HG02610 (cell line): ENCODE measurements at regions not wholly inside any gene's neighbourhood (a gene's known extent, or its start where the extent isn't known, plus 50 kb on each side); places are given as distances from the start of the nearest gene placed in this dataset.

Experiments used
- ATAC-seq: cut with Tn5 transposase; IDR thresholded peaks from one replicate; pipeline ENCODE4 v1.9.1; 2021; ENCODE audit warnings: mild to moderate bottlenecking, moderate library complexity; ENCODE audit not compliant: unreplicated experiment

GRCh38 chr2:103103678-103104077 is 341.8 kb downstream of the TMEM182 start:
- ATAC-seq, result no peak

- ATAC-seq, result no peak
These were observed 357.5 kb downstream of the TMEM182 start for GRCh38 chr2:103119352-103119751.

- ATAC-seq, result no peak
These were observed 359.3 kb downstream of the TMEM182 start for GRCh38 chr2:103121106-103121505.

- ATAC-seq, result no peak
These were observed 361.7 kb downstream of the TMEM182 start for GRCh38 chr2:103123516-103123915.

- no peak for ATAC-seq
These were observed 369.0 kb downstream of the TMEM182 start for GRCh38 chr2:103130857-103131256.

GRCh38 chr2:103132536-103133217 is 370.8 kb downstream of the TMEM182 start:
- ATAC-seq, result peak; percentile 100

DNA sequence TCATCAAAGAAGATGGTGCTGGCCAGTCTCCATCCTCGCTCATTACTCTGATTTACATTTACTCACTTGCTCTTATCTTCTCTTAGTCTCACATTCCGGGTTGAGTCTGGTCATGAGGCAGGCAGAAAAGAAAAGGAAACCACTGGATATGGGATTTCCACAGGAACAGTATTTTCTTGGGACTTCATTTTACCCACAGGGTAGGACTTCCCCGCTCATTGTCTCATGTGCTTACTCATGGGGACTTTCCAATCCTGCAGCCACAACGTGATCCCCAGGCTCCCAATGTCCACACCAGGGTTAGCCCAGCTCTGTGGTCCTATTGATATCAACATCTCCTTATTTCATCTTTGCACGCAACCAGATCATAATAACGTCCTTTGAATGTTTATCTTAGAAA is 373.8 kb downstream of the TMEM182 start:
- ATAC-seq, result no peak

DNA sequence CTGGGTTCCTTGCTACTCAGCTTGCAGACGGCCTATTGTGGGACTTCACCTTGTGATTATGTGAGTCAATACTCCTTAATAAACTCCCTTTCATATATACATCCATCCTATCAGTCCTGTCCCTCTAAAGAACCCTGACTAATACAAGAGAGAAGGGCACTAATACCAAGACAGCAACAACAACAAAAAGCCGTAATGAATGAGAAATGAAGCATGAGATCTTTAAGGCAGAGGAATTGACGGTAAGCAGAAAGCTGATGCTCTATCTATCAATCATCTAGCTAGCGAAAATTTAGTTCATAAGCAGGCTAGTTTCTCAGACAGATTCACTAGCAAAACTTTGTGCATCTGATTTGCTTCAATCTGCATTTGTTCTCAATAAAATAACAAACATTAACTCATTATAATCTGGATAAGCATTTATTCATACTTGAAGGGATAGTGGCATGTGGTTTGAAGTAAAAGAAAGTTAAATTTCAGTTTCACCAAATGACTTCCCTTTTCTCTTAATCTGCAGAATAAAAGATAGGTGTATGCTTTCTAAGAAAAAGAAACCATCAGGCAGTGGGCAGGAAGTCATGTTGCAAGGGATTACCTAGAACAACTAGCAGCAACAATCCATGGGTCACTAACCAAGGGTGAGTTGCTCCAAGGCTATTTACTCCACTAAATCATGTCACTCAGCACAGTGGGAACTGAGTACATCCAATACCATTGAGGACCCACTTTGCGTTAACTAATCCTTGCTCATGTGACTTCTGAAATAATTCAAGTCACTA is 376.5 kb downstream of the TMEM182 start:
- ATAC-seq, result peak; percentile 76

DNA sequence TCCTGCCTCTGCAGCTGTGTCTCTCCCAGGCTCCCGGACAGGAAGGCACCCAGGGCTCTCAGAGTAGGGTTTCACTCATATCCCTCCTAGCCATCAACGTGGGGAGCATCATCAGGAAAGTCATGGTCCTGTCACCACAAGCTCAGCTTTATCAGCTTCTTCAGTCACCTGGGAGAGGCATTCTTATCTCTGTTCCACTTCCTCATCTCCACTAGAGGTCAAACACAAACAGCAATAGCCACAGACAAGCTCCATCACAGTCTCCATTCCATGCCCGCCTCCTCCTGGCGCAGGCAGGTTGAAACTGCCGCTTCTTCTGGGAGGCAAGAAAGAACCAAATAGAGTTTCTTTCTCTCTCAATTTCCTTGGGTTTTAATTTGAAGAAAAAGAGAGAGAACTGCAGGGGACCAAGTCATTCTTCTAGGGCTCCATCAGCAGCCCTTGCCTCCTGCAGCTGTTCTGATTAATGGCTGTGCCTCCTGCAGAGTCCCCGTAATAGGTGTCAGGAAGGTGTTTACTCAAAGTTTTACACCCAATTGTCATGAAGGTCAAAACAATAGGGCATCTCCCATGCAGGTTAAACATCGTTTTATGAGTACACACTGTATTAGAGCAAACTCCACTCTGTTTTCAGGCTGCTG is 377.9 kb downstream of the TMEM182 start:
- peak; percentile 25 for ATAC-seq

DNA sequence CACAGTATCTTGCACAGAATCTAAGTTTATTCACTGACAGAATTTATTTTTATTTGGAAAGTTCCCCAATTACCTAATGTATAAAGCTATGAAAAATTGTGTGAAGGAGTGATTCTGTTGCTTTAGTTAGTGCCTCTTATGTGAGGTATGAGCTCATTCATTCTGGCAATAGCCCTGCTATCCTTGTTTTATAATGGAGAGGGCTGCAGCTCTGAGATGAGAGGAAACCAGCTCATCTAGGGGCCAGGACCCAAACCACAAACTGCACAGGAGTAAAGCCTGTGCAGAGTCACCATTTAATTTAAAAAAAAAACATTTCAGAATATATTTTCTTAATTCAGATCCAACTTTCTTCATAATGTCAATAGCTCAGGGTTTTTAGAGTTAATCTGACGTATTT is 383.0 kb downstream of the TMEM182 start:
- no peak for ATAC-seq

DNA sequence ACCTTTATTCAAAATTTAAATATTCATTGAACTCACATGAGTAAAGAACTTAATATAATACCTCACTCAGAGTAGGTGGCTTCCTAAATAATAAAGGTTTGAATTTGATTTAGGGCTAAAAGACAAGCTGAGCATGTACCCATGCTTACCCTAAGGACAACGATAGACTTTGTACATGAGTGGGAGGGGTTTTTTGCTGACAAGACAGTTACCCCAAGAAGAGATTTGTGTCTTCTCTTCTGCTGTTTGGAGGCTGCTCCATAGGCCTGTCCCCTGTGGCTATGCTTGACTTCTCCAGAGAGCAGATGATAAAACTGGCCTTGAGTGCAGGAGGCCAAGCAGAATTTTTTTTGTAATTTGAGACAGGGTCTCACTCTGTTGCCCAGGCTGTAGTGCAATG is 383.9 kb downstream of the TMEM182 start:
- no peak for ATAC-seq

DNA sequence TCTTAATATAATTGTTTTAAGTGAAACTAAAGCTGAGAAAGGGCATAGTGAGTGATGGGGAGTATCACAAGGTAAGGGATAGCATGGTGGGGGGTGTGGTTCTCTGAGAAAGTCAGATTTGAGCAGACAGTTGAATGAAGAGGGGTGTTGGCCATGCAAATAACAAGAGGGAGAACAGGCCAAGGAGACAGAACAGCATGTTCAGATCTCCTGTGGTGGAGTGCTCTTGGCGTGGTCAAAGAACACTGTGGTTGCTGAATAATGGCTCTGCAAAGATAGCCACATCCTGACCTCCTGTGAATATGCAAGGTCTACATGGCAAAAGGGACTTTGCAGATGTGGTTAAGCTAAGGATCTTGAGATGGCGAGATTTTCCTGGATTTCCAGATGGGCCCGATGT is 389.2 kb downstream of the TMEM182 start:
- no peak for ATAC-seq

GRCh38 chr2:103152556-103152955 is 390.7 kb downstream of the TMEM182 start:
- ATAC-seq, result no peak

DNA sequence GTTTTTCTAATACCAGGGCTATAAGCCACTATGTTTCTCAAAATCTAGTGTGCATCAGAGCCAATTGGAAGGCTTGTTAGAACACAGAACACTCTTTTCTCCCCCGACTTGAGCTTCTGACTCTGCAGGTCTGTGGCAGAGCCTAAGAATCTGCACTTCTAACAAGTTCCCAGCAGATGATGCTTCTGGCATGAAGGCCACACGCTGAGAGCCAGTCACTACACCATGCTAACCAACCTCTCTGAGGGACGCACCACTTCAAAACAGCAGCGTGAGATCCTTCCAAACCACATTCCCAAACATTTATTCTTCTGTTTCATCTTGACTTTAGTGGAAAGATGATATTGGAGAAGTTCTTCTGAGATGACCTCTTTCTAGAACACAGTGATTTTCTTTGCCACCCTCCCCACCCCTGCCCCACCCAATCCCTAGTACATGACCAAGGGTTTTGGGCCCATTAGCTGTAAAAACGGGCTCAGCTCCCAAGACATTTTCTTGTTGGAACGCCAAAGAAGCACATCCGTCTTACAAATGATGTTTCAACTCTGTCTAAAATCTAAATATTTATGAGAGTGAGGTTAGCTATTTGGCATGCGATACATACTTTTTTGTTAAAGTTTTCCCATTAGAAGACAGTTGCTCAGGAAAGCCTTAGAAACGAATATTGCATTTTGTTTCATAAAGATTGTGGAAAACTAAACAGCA is 391.9 kb downstream of the TMEM182 start:
- no peak for ATAC-seq

DNA sequence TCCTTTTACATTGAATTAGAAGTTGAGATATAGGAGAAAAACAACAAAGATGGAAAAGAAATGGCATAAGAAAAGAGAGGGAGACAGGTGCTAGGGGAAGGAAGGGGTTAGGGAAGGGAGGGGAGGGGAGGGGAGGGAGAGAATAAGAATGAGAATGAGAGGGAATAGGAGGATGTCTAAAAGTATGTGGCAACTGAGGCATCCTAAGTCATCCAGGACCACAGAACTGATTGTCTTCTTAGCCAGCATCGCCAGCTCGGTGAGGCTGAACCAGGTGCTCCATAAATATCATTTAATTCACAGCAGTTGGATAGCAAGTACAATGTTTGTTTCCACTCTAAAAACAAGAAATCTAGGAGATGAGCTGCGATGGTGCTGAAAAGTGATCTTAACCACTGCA is 393.5 kb downstream of the TMEM182 start:
- ATAC-seq, result no peak

- ATAC-seq, result no peak
These were observed 397.2 kb downstream of the TMEM182 start for GRCh38 chr2:103159018-103159417.

DNA sequence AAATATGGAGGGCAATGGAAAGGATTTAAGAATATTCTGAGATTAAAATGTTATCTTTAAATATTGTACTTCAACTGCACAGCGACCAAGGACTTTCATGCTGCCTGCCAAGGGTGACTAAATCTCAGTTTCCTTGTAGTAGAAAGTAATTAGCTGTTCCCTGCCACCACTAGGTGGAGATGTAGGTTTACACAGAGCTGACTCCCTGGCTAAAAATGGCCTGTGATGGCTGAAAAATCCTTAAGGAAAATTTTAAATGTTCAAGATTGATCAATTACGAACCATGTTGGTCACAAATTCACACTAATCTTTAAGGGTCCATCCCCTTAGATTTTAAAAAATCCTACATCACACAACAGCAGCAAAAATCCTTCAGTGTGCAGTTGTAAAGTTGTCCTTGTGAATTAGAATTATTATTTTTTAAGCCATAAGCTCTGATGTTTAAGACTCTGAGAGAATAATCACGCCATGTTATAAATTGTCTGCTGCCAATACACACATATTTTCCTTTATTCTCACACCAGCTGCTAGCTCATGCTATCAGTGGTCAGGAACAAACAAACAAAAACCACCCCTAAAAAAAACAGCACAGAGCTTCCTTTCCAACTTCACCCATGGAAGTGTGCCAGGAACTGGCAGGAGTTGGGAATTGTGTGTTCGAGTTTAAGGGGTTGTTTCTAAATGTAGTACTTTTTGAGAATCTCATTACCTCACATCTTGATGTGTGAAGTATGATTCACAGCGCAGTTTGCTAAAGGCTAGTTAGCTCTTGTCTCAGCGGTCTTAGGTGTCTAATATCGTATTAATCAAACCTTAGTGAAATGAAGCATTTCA is 399.8 kb downstream of the TMEM182 start:
- ATAC-seq, result peak; percentile 67

- ATAC-seq, result no peak
These were observed 402.9 kb downstream of the TMEM182 start for GRCh38 chr2:103164748-103165147.

DNA sequence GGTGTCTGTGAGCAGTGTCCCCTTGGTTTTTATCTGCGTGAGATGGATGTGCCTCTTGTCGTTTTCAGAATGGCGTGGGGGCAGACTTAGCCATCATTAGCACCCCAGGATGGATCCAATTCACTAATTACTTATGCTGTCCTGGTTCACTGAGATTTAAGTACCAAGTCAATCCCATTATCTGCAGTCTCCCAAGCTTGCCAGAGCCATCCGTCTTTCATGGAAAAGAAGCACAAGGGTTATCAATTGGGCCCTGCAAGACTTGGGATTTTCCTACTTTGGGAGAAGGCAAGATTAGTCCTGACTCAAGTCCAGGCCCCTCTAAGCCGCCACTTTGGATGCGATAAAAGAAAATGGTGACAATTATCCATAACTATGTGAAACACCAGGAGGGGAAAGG is 404.0 kb downstream of the TMEM182 start:
- no peak for ATAC-seq
